ENCODE measurements at regions not wholly inside any gene's neighbourhood (a gene's known extent, or its start where the extent isn't known, plus 50 kb on each side); places are given as distances from the start of the nearest gene placed in this dataset.

- no peak for TF ChIP-seq CTCF (IDR thresholded peaks at IDR 0.05)
- no peak for TF ChIP-seq ZFX (IDR thresholded peaks at IDR 0.05; ENCODE audit: borderline replicate concordance)
Observed at GRCh38 chr2:11056614-11057013, 98.7 kb upstream of the SLC66A3 start.
